Heart right ventricle (tissue), 16 donors: ENCODE measurements at regions not wholly inside any gene's neighbourhood (a gene's known extent, or its start where the extent isn't known, plus 50 kb on each side); places are given as distances from the start of the nearest gene placed in this dataset.

Source experiments
- ATAC-seq, 8 donors: fragments of 200-7000 bp; cut with Tn5 transposase; one replicate each; pipeline ENCODE4 v1.9.1; 2020; ENCODE audit warnings: mild to moderate bottlenecking in 8 of 8, moderate library complexity in 8 of 8, moderate number of reproducible peaks in 1 of 8
- DNase-seq, 2 donors: peaks; one replicate each; pipeline ENCODE4 v3.0.0-alpha.2; 2020
- H3K27ac ChIP-seq, 10 donors: fragments of 200-600 bp; sonication (generic) in 2 of 10; one replicate each; pipeline versions ENCODE4 v1.5.0 to v1.8.0; 2020 to 2022; ENCODE audit warnings: mild to moderate bottlenecking in 3 of 10
- H3K27me3 ChIP-seq, 7 donors: fragments of 200-600 bp; one replicate each; pipeline ENCODE4 v1.8.0; 2021 to 2022; ENCODE audit warnings: mild to moderate bottlenecking in 2 of 7
- H3K36me3 ChIP-seq, 9 donors: fragments of 200-600 bp; sonication (generic) in 1 of 9; one replicate each; pipeline versions ENCODE4 v1.5.0 to v1.8.0; 2020 to 2022; ENCODE audit warnings: mild to moderate bottlenecking in 2 of 9
- H3K4me1 ChIP-seq, 9 donors: fragments of 200-600 bp; sonication (generic) in 1 of 9; one replicate each; pipeline versions ENCODE4 v1.5.0 to v1.8.0; 2020 to 2022; ENCODE audit warnings: mild to moderate bottlenecking in 4 of 9
- H3K4me3 ChIP-seq, 10 donors: fragments of 200-600 bp; sonication (generic) in 2 of 10; one replicate each; pipeline versions ENCODE4 v1.5.0 to v1.8.0; 2020 to 2022; ENCODE audit warnings: mild to moderate bottlenecking in 7 of 10, moderate library complexity in 2 of 10
- H3K9me3 ChIP-seq, 11 donors: fragments of 200-600 bp in 10 of 11; sonication (generic) in 2 of 11; one replicate each; pipeline versions ENCODE4 v1.5.0 to v1.8.0; 2013 to 2022; ENCODE audit warnings: mild to moderate bottlenecking in 2 of 11, control low read depth in 1 of 11, moderate library complexity in 1 of 11
- CTCF ChIP-seq, 9 donors: fragments of 200-600 bp; sonication (generic) in 2 of 9; IDR thresholded peaks; one replicate each; pipeline versions ENCODE4 v1.5.0 to v1.8.0; 2021 to 2022; ENCODE audit warnings: antibody characterized with exemption in 9 of 9, mild to moderate bottlenecking in 5 of 9, moderate library complexity in 1 of 9
- WGBS, 2 donors: extraction: QIAGEN DNeasy Blood & Tissue Kit; methylation state at CpG; one replicate each; pipeline ENCODE4 v1.1.7; 2013; ENCODE audit warnings: inconsistent platforms in 1 of 2; 5-methylcytosine and 5-hydroxymethylcytosine counted together
- intact Hi-C, 10 donors: fragments of 100-400 bp; cut with DNase I; formaldehyde crosslinking; loops; one replicate each; pipeline versions ENCODE4 v1.11.1 to v1.14.2; 2022
- donor health status: Arrhythmogenic right ventricular cardiomyopathy.
- donor health status: ischemic (EF 13 %, LVEDD 7.1; RV severe dilation, severe dysfunction).
- donor health status: healthy with polysubstance abuse.
- donor health status: DM: no; HTN: yes; CAD: no.
- donor health status: DM: no; HTN: no; CAD: no.
- donor health status: ischemic (EF 25% LVEDD 6.9; RV normal size, moderate dysfunction).
- donor health status: ischemic (EF 25% LVEDD 5.7; RV mildly dilated, moderate dysfunction).
- donor health status: healthy.
- donor health status: DM: yes; HTN: yes; CAD: no.
- donor health status: Ischemic cardiomyopathy.
- donor health status: ischemic (EF 35%, LVEDD 5.7; RV mildly dilated, moderate dysfunction).
- donor health status: nonischemic (EF 11% LVEDD 7.7; RV severe dilation, severe dysfunction).
- donor health status: DM: yes; HTN: yes; CAD: no.
- donor health status: PGD.
- donor health status: ischemic (EF 29% LVEDD 5.4; RV normal size, mild dysfunction).
- donor health status: nonischemic (EF 23%, LVEDD 6.1; RV moderate dilation, normal function).

GRCh38 chr5:82670692-82671091 is 392.5 kb upstream of the RPS23 start:
- ATAC-seq (no peak), DNase-seq (no peak)
- H3K27ac ChIP-seq = no peak overlapping the region
- no peaks in the 10 kb centered on the region for H3K36me3 ChIP-seq
- H3K27me3 ChIP-seq = no peaks in the 10 kb centered on the region
- no peaks in the 10 kb centered on the region for H3K4me1 ChIP-seq
- intact Hi-C loops = no loop called here
- WGBS, 2 donors = 92 to 95% methylated on average over 3 of the region's 3 CpGs
- no peaks in the 10 kb centered on the region for H3K9me3 ChIP-seq
- H3K4me3 ChIP-seq = no peak overlapping the region
- TF ChIP-seq CTCF (IDR thresholded peaks at IDR 0.05) = no peak

- WGBS, 2 donors = 98 to 100% methylated on average over 1 of the region's 1 CpG
- H3K36me3 ChIP-seq = no peaks in the 10 kb centered on the region
- H3K27me3 ChIP-seq = no peaks in the 10 kb centered on the region
- intact Hi-C loops = loop anchor here in 1 of 10 donors (10.0 kb wide), 1 partner anchor 115 kb away; no protein-coding TSS in a partner anchor
- TF ChIP-seq CTCF (IDR thresholded peaks at IDR 0.05) = no peak
- no peak overlapping the region for H3K27ac ChIP-seq
- ATAC-seq = no peak
- H3K4me1 ChIP-seq = no peaks in the 10 kb centered on the region
- no peak for DNase-seq
- no peak overlapping the region for H3K4me3 ChIP-seq
- no peaks in the 10 kb centered on the region for H3K9me3 ChIP-seq
These were observed 391.6 kb upstream of the RPS23 start for GRCh38 chr5:82669720-82670119.

- intact Hi-C loops = loop anchor here in 1 of 10 donors (10.0 kb wide), 1 partner anchor 118 kb away; no protein-coding TSS in a partner anchor
- Histone ChIP-seq H3K9me3 (no peaks in the 10 kb centered on the region), H3K27me3 (no peaks in the 10 kb centered on the region), H3K4me3 (no peak overlapping the region), H3K27ac (no peak overlapping the region), H3K36me3 (no peaks in the 10 kb centered on the region), H3K4me1 (no peaks in the 10 kb centered on the region)
- DNase-seq (no peak), ATAC-seq (no peak)
- 98 to 100% methylated on average over 2 of the region's 2 CpGs for WGBS, 2 donors
- TF ChIP-seq CTCF (IDR thresholded peaks at IDR 0.05) = no peak
These were observed 388.2 kb upstream of the RPS23 start for GRCh38 chr5:82666312-82666711.

- 78 to 81% methylated on average over 3 of the region's 3 CpGs for WGBS, 2 donors
- no peak for TF ChIP-seq CTCF (IDR thresholded peaks at IDR 0.05)
These were observed 386.6 kb upstream of the RPS23 start for GRCh38 chr5:82664732-82665131.

More at GRCh38 chr5:82664732-82665131, 386.6 kb upstream of the RPS23 start:
- H3K27ac ChIP-seq = no peak overlapping the region
- no peaks in the 10 kb centered on the region for H3K36me3 ChIP-seq
- no peaks in the 10 kb centered on the region for H3K27me3 ChIP-seq
- no peak overlapping the region for H3K4me3 ChIP-seq
- DNase-seq = no peak
- H3K9me3 ChIP-seq = no peaks in the 10 kb centered on the region
- ATAC-seq = no peak
- intact Hi-C loops = loop anchor here in 1 of 10 donors (10.0 kb wide), 1 partner anchor 120 kb away; no protein-coding TSS in a partner anchor
- H3K4me1 ChIP-seq = no peaks in the 10 kb centered on the region
